H1 (cell line): ENCODE measurements at regions not wholly inside any gene's neighbourhood (a gene's known extent, or its start where the extent isn't known, plus 50 kb on each side); places are given as distances from the start of the nearest gene placed in this dataset.

Experiments used
- CTCF ChIA-PET: fragments of 300-600 bp; sonication (Branson Sonifier 250); formaldehyde crosslinking; loops from one replicate; lab custom pipeline; 2021; ENCODE audit not compliant: partially characterized antibody; lab: Charles Lee
- POLR2A ChIA-PET: fragments of 300-600 bp; sonication (Branson Sonifier 250); formaldehyde crosslinking; loops from one replicate; lab custom pipeline; 2021; ENCODE audit warnings: inconsistent platforms; ENCODE audit not compliant: partially characterized antibody; lab: Charles Lee
- DNase-seq, 2 experiments: peaks; one replicate each; pipeline versions ENCODE4 v3.0.0 to v3.0.0-alpha.2; 2010 to 2022; ENCODE audit warnings: low spot score in 2 of 2, low read depth in 1 of 2, mixed read lengths in 1 of 2
- FAIRE-seq: peaks from 2 replicates; lab custom pipeline; 2011; peaks lifted over from hg19 to GRCh38; lab: Jason Lieb, UNC
- H2AFZ ChIP-seq: 2 replicates; pipeline ENCODE4 v1.8.1; 2012; ENCODE audit warnings: low read length, inconsistent platforms
- H2AK5ac ChIP-seq: 2 replicates; pipeline ENCODE4 v1.6.1; 2013; ENCODE audit warnings: low read depth, low read length
- H2BK120ac ChIP-seq: replicated peaks from 2 replicates; pipeline ENCODE3; 2013; ENCODE audit warnings: low read depth, low read length, inconsistent platforms
- H2BK12ac ChIP-seq: 2 replicates; pipeline ENCODE4 v1.6.1; 2013; ENCODE audit warnings: low read depth, low read length
- H2BK15ac ChIP-seq: 2 replicates; pipeline ENCODE4 v1.6.1; 2013; ENCODE audit warnings: low read length
- H2BK20ac ChIP-seq: 2 replicates; pipeline ENCODE4 v1.6.1; 2013; ENCODE audit warnings: low read length
- H2BK5ac ChIP-seq: 2 replicates; pipeline ENCODE4 v1.6.1; 2013; ENCODE audit warnings: low read depth, low read length
- H3K14ac ChIP-seq: 2 replicates; pipeline ENCODE4 v1.6.1; 2013; ENCODE audit warnings: inconsistent platforms; ENCODE audit not compliant: insufficient read length
- H3K18ac ChIP-seq: 2 replicates; pipeline ENCODE4 v1.6.1; 2013; ENCODE audit warnings: low read length; ENCODE audit errors: extremely low read depth
- H3K23ac ChIP-seq: 2 replicates; pipeline ENCODE4 v1.6.1; 2013; ENCODE audit warnings: inconsistent platforms; ENCODE audit not compliant: insufficient read length
- H3K23me2 ChIP-seq: 2 replicates; pipeline ENCODE4 v1.6.1; 2013; ENCODE audit warnings: low read depth, low read length
- H3K27ac ChIP-seq: 2 replicates; pipeline ENCODE4 v1.6.1; 2011; ENCODE audit warnings: low read depth, low read length, inconsistent platforms
- H3K27me3 ChIP-seq, 4 experiments: replicated peaks in 1 of 4; 1 replicate in 1 of 4; 2 replicates in 3 of 4; pipeline versions ENCODE4 v1.6.1 to v1.8.1; 2011 to 2013; ENCODE audit warnings: low read length in 3 of 4, mild to moderate bottlenecking in 3 of 4, inconsistent platforms in 2 of 4, mixed read lengths in 2 of 4, moderate library complexity in 1 of 4; ENCODE audit not compliant: control insufficient read depth in 3 of 4, insufficient read depth in 3 of 4; ENCODE audit errors: extremely low read depth in 1 of 4
- H3K36me3 ChIP-seq, 4 experiments: 2 replicates each; pipeline versions ENCODE4 v1.6.1 to v1.8.1; 2011 to 2013; ENCODE audit warnings: mild to moderate bottlenecking in 4 of 4, low read length in 3 of 4, moderate library complexity in 2 of 4, control low read depth in 1 of 4, inconsistent platforms in 1 of 4; ENCODE audit not compliant: insufficient read depth in 4 of 4, control insufficient read depth in 2 of 4
- H3K4ac ChIP-seq: replicated peaks from 2 replicates; pipeline ENCODE3; 2013; ENCODE audit warnings: low read length, low read depth, mixed read lengths, inconsistent platforms; ENCODE audit not compliant: insufficient read length
- H3K4me1 ChIP-seq, 4 experiments: replicated peaks in 1 of 4; 1 replicate in 1 of 4; 2 replicates in 3 of 4; pipeline versions ENCODE4 v1.6.1 to v1.8.1; 2011 to 2013; ENCODE audit warnings: low read length in 3 of 4, inconsistent platforms in 2 of 4, mixed read lengths in 1 of 4; ENCODE audit not compliant: insufficient read depth in 4 of 4, control insufficient read depth in 3 of 4
- H3K4me2 ChIP-seq, 2 experiments: 2 replicates each; pipeline versions ENCODE4 v1.6.1 to v1.8.1; 2011 to 2013; ENCODE audit warnings: low read depth in 2 of 2, low read length in 2 of 2, control low read depth in 1 of 2, inconsistent platforms in 1 of 2, mild to moderate bottlenecking in 1 of 2; ENCODE audit not compliant: insufficient read depth in 1 of 2
- H3K4me3 ChIP-seq, 4 experiments: fragments of 200-600, 300-600 bp in 1 of 4; sonication (generic), shearing (Covaris generic), sonication (Bioruptor Twin) in 1 of 4; 2 replicates each; pipeline versions ENCODE4 v1.5.1 to v1.8.1; 2011 to 2016; ENCODE audit warnings: low read length in 4 of 4, low read depth in 3 of 4, control low read depth in 2 of 4, inconsistent platforms in 2 of 4, mild to moderate bottlenecking in 2 of 4, mixed read lengths in 1 of 4, moderate library complexity in 1 of 4; ENCODE audit not compliant: insufficient read depth in 2 of 4; ENCODE audit errors: extremely low read depth in 1 of 4
- H3K56ac ChIP-seq: replicated peaks from 2 replicates; pipeline ENCODE3; 2013; ENCODE audit warnings: low read depth, mild to moderate bottlenecking, mixed read lengths, low read length, inconsistent platforms; ENCODE audit not compliant: insufficient read length
- H3K79me1 ChIP-seq: 2 replicates; pipeline ENCODE4 v1.6.1; 2013; ENCODE audit warnings: low read depth, low read length, control low read depth
- H3K79me2 ChIP-seq, 2 experiments: 2 replicates each; pipeline versions ENCODE4 v1.6.1 to v1.8.1; 2012 to 2013; ENCODE audit warnings: low read length in 2 of 2, mild to moderate bottlenecking in 2 of 2, inconsistent platforms in 1 of 2; ENCODE audit not compliant: insufficient read depth in 2 of 2, control insufficient read depth in 1 of 2
- H3K9ac ChIP-seq, 4 experiments: replicated peaks in 1 of 4; 1 replicate in 1 of 4; 2 replicates in 3 of 4; pipeline versions ENCODE4 v1.6.1 to v1.8.1; 2011 to 2013; ENCODE audit warnings: low read depth in 3 of 4, low read length in 3 of 4, control low read depth in 2 of 4, mild to moderate bottlenecking in 2 of 4, moderate library complexity in 2 of 4, inconsistent platforms in 1 of 4; ENCODE audit errors: extremely low read depth in 1 of 4
- H3K9me3 ChIP-seq, 2 experiments: 2 replicates each; pipeline versions ENCODE4 v1.6.1 to v1.8.1; 2012 to 2013; ENCODE audit warnings: mild to moderate bottlenecking in 2 of 2, moderate library complexity in 2 of 2, control low read depth in 1 of 2, inconsistent platforms in 1 of 2, low read depth in 1 of 2, low read length in 1 of 2, mixed read lengths in 1 of 2; ENCODE audit not compliant: insufficient read depth in 2 of 2
- H4K20me1 ChIP-seq, 2 experiments: replicated peaks in 1 of 2; 2 replicates each; pipeline versions ENCODE3 to v1.8.1; 2011 to 2013; ENCODE audit warnings: inconsistent platforms in 2 of 2, low read length in 2 of 2, mild to moderate bottlenecking in 1 of 2; ENCODE audit not compliant: insufficient read depth in 2 of 2, control insufficient read depth in 1 of 2
- H4K5ac ChIP-seq: 2 replicates; pipeline ENCODE4 v1.6.1; 2013; ENCODE audit warnings: low read length, low read depth, mixed read lengths, inconsistent platforms; ENCODE audit not compliant: insufficient read length
- H4K8ac ChIP-seq: 2 replicates; pipeline ENCODE4 v1.8.0; 2013; ENCODE audit warnings: mild to moderate bottlenecking, moderate library complexity, low read length, inconsistent platforms; ENCODE audit not compliant: insufficient read depth; ENCODE audit errors: extremely low read depth
- H4K91ac ChIP-seq: replicated peaks from 2 replicates; pipeline ENCODE3; 2013; ENCODE audit warnings: low read length, mixed read lengths, inconsistent platforms; ENCODE audit not compliant: insufficient read length
- CHD1 ChIP-seq: IDR thresholded peaks from 2 replicates; pipeline ENCODE4 v1.6.1; 2012; ENCODE audit warnings: low read depth, low read length, improper control_type of control experiment
- CHD2 ChIP-seq: IDR thresholded peaks from 2 replicates; pipeline ENCODE4 v1.6.1; 2012; ENCODE audit warnings: low read length, improper control_type of control experiment
- CTBP2 ChIP-seq: IDR thresholded peaks from 2 replicates; pipeline ENCODE4 v1.7.0; 2011; ENCODE audit warnings: borderline replicate concordance, mild to moderate bottlenecking, moderate library complexity, mixed read lengths, low read length; ENCODE audit not compliant: insufficient read depth, insufficient read length
- EZH2 ChIP-seq: fragments of 200-600 bp; sonication (generic); IDR thresholded peaks from 2 replicates; pipeline ENCODE4 v1.7.1; 2012; ENCODE audit warnings: low read depth, mild to moderate bottlenecking, moderate library complexity, low read length, inconsistent platforms; ENCODE audit not compliant: severe bottlenecking
- GTF2F1 ChIP-seq: IDR thresholded peaks from 2 replicates; pipeline ENCODE4 v1.6.1; 2012; ENCODE audit warnings: low read depth, low read length, improper control_type of control experiment, borderline replicate concordance
- HDAC6 ChIP-seq: IDR thresholded peaks from one replicate; pipeline ENCODE4 v1.7.1; 2012; ENCODE audit warnings: low read depth, mild to moderate bottlenecking, inconsistent platforms, low read length, moderate library complexity
- JUND ChIP-seq: IDR thresholded peaks from 2 replicates; pipeline ENCODE4 v1.6.1; 2011; ENCODE audit warnings: mild to moderate bottlenecking, improper control_type of control experiment, low read length
- SP2 ChIP-seq: IDR thresholded peaks from 2 replicates; pipeline ENCODE4 v1.6.1; 2012; ENCODE audit warnings: mild to moderate bottlenecking, low read length, inconsistent platforms
- TEAD4 ChIP-seq: IDR thresholded peaks from 2 replicates; pipeline ENCODE4 v1.6.1; 2012; ENCODE audit warnings: low read depth, low read length, inconsistent platforms, mixed read lengths
- YY1 ChIP-seq: IDR thresholded peaks from 2 replicates; pipeline ENCODE4 v1.6.1; 2011; ENCODE audit warnings: low read depth, mild to moderate bottlenecking, low read length
- WGBS, 2 experiments: shearing (Covaris generic) in 1 of 2; methylation state at CpG; one replicate each; pipeline versions ENCODE4 v1.1.6 to v1.1.7; 2013 to 2015; ENCODE audit warnings: low lambda C conversion rate in 2 of 2, mixed read lengths in 2 of 2, inconsistent platforms in 1 of 2, low coverage in 1 of 2, missing lambda C conversion rate in 1 of 2; ENCODE audit not compliant: insufficient replicate concordance in 2 of 2, insufficient coverage in 1 of 2, insufficient read length in 1 of 2; ENCODE audit errors: extremely low coverage in 1 of 2, missing lambda C conversion rate in 1 of 2; 5-methylcytosine and 5-hydroxymethylcytosine counted together
- TF ChIP-seq, protein P1 (sequence below): IDR thresholded peaks from 2 replicates; pipeline ENCODE4 v1.6.1; 2012; ENCODE audit warnings: inconsistent platforms

DNA sequence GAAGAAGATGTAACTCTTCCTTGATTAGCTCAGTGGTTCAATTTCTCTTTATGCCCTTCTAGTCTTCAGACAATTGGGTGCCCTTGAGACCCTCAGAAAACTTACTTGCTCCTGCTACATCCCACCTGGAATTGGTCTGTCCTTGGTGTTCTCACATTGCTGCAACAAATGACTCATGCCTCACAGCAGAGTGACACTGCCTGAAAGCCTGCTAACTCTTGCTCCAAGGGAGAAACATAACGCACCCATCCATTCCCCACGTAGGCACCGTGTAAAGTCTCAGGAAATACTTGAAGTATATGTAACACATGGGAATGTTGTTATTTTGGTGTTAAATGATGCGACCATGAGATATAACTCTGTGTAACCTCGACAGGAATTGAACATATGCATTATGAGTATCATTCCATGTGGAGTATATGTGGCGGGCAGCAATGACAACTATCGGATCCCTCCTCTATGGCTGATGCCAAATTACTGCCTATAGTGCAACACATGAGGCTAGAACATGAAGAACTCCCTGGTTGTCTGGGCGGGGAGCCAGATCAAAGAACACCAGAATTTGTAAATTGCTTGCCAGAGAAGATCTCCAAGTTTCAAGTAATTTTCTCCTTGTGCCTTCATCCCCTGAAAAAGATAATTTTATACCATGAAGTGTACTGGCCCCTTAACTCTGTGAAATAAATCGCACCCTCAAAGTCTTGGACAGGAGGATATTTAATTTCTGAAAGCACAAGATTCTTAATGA lies 231.3 kb upstream of the STK26 start:
- FAIRE-seq (no peak), DNase-seq (no peak)
- H3K9ac ChIP-seq: no peak overlapping the region
- H2BK20ac ChIP-seq: no peak overlapping the region
- H3K9me3 ChIP-seq: no peaks in the 10 kb centered on the region
- no peak overlapping the region for H2BK15ac ChIP-seq
- no peak overlapping the region for H2BK120ac ChIP-seq
- H4K5ac ChIP-seq: no peak overlapping the region
- no peak overlapping the region for H3K4ac ChIP-seq
- no peak overlapping the region for H4K8ac ChIP-seq
- H3K56ac ChIP-seq: no peak overlapping the region
- no peak overlapping the region for H2BK12ac ChIP-seq
- H3K23me2 ChIP-seq: no peaks in the 10 kb centered on the region
- WGBS, 2 experiments: 90% methylated on average over 9 of the region's 9 CpGs; no CpG with 5 or more reads in 1 of the 2 experiments
- no peak overlapping the region for H2BK5ac ChIP-seq
- no peaks in the 10 kb centered on the region for H3K79me1 ChIP-seq
- no peak overlapping the region for H4K91ac ChIP-seq
- H2AK5ac ChIP-seq: no peak overlapping the region
- H3K4me3 ChIP-seq: no peak overlapping the region
- H3K27ac ChIP-seq: no peak overlapping the region
- H4K20me1 ChIP-seq: peaks cover 0 to 1% of the 10 kb centered on the region in 2 experiments
- H3K4me1 ChIP-seq: no peaks in the 10 kb centered on the region
- H3K4me2 ChIP-seq: no peak overlapping the region
- ChIA-PET CTCF (no interaction called here), POLR2A (no interaction called here)
- H3K36me3 ChIP-seq: peaks cover 9 to 84% (median 39%) of the 10 kb centered on the region in 4 experiments; a peak in 7 of 8 replicates
- no peaks in the 10 kb centered on the region for H3K79me2 ChIP-seq
- no peak overlapping the region for H3K23ac ChIP-seq
- H3K14ac ChIP-seq: no peak overlapping the region
- H3K18ac ChIP-seq: no peak overlapping the region
- no peak for TF ChIP-seq CHD1
- TF ChIP-seq JUND: no peak
- TF ChIP-seq EZH2: no peak
- TF ChIP-seq YY1: no peak
- TF ChIP-seq, protein P1, sequence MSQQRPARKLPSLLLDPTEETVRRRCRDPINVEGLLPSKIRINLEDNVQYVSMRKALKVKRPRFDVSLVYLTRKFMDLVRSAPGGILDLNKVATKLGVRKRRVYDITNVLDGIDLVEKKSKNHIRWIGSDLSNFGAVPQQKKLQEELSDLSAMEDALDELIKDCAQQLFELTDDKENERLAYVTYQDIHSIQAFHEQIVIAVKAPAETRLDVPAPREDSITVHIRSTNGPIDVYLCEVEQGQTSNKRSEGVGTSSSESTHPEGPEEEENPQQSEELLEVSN: no peak
- TF ChIP-seq TEAD4: no peak
- no peak for TF ChIP-seq HDAC6
- TF ChIP-seq CHD2: no peak
- TF ChIP-seq CTBP2: no peak
- TF ChIP-seq GTF2F1: no peak
- no peak for TF ChIP-seq SP2
- TF ChIP-seq, all 59 proteins: peak for 0
- no peak overlapping the region for H2AFZ ChIP-seq
- no peaks in the 10 kb centered on the region for H3K27me3 ChIP-seq
